GM12878 (cell line): ENCODE measurements at regions not wholly inside any gene's neighbourhood (a gene's known extent, or its start where the extent isn't known, plus 50 kb on each side); places are given as distances from the start of the nearest gene placed in this dataset.

Experiments
- ATAC-seq: fragments of 200-7000 bp; cut with Tn5 transposase; 3 replicates; pipeline ENCODE4 v1.9.1; 2020; ENCODE audit warnings: mild to moderate bottlenecking, moderate library complexity
- BruUV-seq: library from RNA; stranded (reverse); fragments of 400-500 nt; replicated peaks from 2 replicates; lab custom pipeline; 2021; lab: Mats Ljungman, UMichigan
- CTCF ChIA-PET: fragments of 300-600 bp; sonication (Branson Sonifier 250); formaldehyde crosslinking; extraction: SDS; loops from one replicate; lab custom pipeline; 2021; ENCODE audit warnings: inconsistent platforms; lab: Yijun Ruan, JAX
- POLR2A ChIA-PET: fragments of 350-600 bp; formaldehyde crosslinking; extraction: SDS; loops from one replicate; lab custom pipeline; 2021; ENCODE audit warnings: inconsistent platforms; lab: Charles Lee
- RAD21 ChIA-PET: fragments of 300-600 bp; sonication (Branson Sonifier 250); formaldehyde crosslinking; loops from one replicate; lab custom pipeline; 2023; ENCODE audit warnings: antibody characterized with exemption; ENCODE audit not compliant: unreplicated experiment; lab: Charles Lee
- SMC1A ChIA-PET: fragments of 300-600 bp; sonication (Branson Sonifier 250); formaldehyde crosslinking; loops from one replicate; lab custom pipeline; 2023; ENCODE audit not compliant: unreplicated experiment, uncharacterized antibody; lab: Charles Lee
- DNase-seq: peaks from one replicate; pipeline ENCODE4 v3.0.0-alpha.2; 2011; ENCODE audit warnings: low read depth, low spot score
- FAIRE-seq: peaks from 3 replicates; lab custom pipeline; 2011; peaks lifted over from hg19 to GRCh38; lab: Jason Lieb, UNC
- H2AFZ ChIP-seq: 2 replicates; pipeline ENCODE4 v1.6.0; 2011; ENCODE audit warnings: low read depth, low read length, control low read depth; ENCODE audit not compliant: control insufficient read depth
- H3K27ac ChIP-seq: 2 replicates; pipeline ENCODE4 v1.5.1; 2011; ENCODE audit warnings: control low read depth; ENCODE audit not compliant: control insufficient read depth, insufficient read depth
- H3K27me3 ChIP-seq, 2 experiments: replicated peaks in 1 of 2; 2 replicates each; pipeline versions ENCODE4 v1.6.0 to v1.6.1; 2011; ENCODE audit warnings: low read length in 1 of 2; ENCODE audit not compliant: control insufficient read depth in 2 of 2, insufficient read depth in 2 of 2
- H3K36me3 ChIP-seq, 2 experiments: 2 replicates each; pipeline ENCODE4 v1.5.1; 2011; ENCODE audit warnings: low read length in 1 of 2; ENCODE audit not compliant: control insufficient read depth in 2 of 2, insufficient read depth in 2 of 2
- H3K4me1 ChIP-seq: 2 replicates; pipeline ENCODE4 v1.6.1; 2011; ENCODE audit warnings: mild to moderate bottlenecking, low read length, moderate library complexity, mixed read lengths; ENCODE audit not compliant: control insufficient read depth, insufficient read depth
- H3K4me2 ChIP-seq: 2 replicates; pipeline ENCODE4 v1.6.0; 2011; ENCODE audit warnings: control low read depth; ENCODE audit not compliant: control insufficient read depth, insufficient read depth
- H3K4me3 ChIP-seq: fragments of 200-600 bp; sonication (generic); 2 replicates; pipeline ENCODE4 v1.5.1; 2016
- H3K79me2 ChIP-seq: 2 replicates; pipeline ENCODE4 v1.6.0; 2011; ENCODE audit warnings: low read length; ENCODE audit not compliant: control insufficient read depth, insufficient read depth
- H3K9ac ChIP-seq: 2 replicates; pipeline ENCODE4 v1.8.0; 2011; ENCODE audit warnings: low read length, control low read depth, mixed read lengths; ENCODE audit not compliant: control insufficient read depth, insufficient read depth
- H3K9me3 ChIP-seq: replicated peaks from 3 replicates; pipeline ENCODE4 v1.5.1; 2011; ENCODE audit warnings: mild to moderate bottlenecking, low read length; ENCODE audit not compliant: control insufficient read depth, insufficient read depth
- H4K20me1 ChIP-seq: 2 replicates; pipeline ENCODE4 v1.6.0; 2011; ENCODE audit not compliant: control insufficient read depth, insufficient read depth
- ASH2L ChIP-seq: fragments of 300-600, 200-600 bp; sonication (generic); IDR thresholded peaks from 2 replicates; pipeline ENCODE4 v1.6.1; 2017; ENCODE audit warnings: low read depth, mild to moderate bottlenecking, borderline replicate concordance
- BMI1 ChIP-seq: fragments of 450-650 bp; IDR thresholded peaks from 2 replicates; pipeline ENCODE4 v1.6.1; 2016; ENCODE audit warnings: mild to moderate bottlenecking, moderate library complexity, borderline replicate concordance
- BRCA1 ChIP-seq: IDR thresholded peaks from 2 replicates; pipeline ENCODE4 v1.6.1; 2011; ENCODE audit warnings: low read depth, low read length, improper control_type of control experiment
- HDAC2 ChIP-seq: fragments of 200-600 bp; sonication (generic); IDR thresholded peaks from 2 replicates; pipeline ENCODE4 v1.6.1; 2017
- MYC ChIP-seq: IDR thresholded peaks from 2 replicates; pipeline ENCODE4 v1.6.1; 2011; ENCODE audit warnings: mild to moderate bottlenecking, low read length, moderate library complexity, inconsistent platforms; ENCODE audit not compliant: insufficient read depth, insufficient replicate concordance, insufficient read length, severe bottlenecking
- NR2F1 ChIP-seq: fragments of 450-650 bp; conservative IDR thresholded peaks from 2 replicates; pipeline ENCODE4 v1.6.1; 2017; ENCODE audit warnings: mild to moderate bottlenecking
- PRDM15 ChIP-seq: fragments of 450-650 bp; formaldehyde crosslinking; IDR thresholded peaks from 2 replicates; pipeline ENCODE4 v1.4.0; 2020; ENCODE audit warnings: mild to moderate bottlenecking, moderate library complexity
- REST ChIP-seq: IDR thresholded peaks from 2 replicates; pipeline ENCODE4 v1.6.1; 2012; ENCODE audit warnings: mild to moderate bottlenecking, low read depth, low read length
- RFX5 ChIP-seq: IDR thresholded peaks from 2 replicates; pipeline ENCODE4 v1.6.1; 2011; ENCODE audit warnings: low read depth, low read length, improper control_type of control experiment
- SREBF2 ChIP-seq: IDR thresholded peaks from 2 replicates; pipeline ENCODE4 v1.6.1; 2012; ENCODE audit warnings: mild to moderate bottlenecking, low read length
- SUPT20H ChIP-seq: IDR thresholded peaks from 2 replicates; pipeline ENCODE4 v1.6.1; 2011; ENCODE audit warnings: low read depth, mild to moderate bottlenecking, low read length, moderate library complexity, borderline replicate concordance; ENCODE audit not compliant: control insufficient read depth
- ZBED1 ChIP-seq: IDR thresholded peaks from 2 replicates; pipeline ENCODE4 v1.6.1; 2016; ENCODE audit warnings: borderline replicate concordance
- in situ Hi-C: fragments of 300-500 bp; cut with MboI; formaldehyde crosslinking; loops from 9 replicates; pipeline ENCODE4 v1.14.3; 2018; ENCODE audit warnings: mixed read lengths
- intact Hi-C: fragments of 100-400 bp; cut with micrococcal nuclease; formaldehyde crosslinking; loops from one replicate; pipeline ENCODE4 v1.14.2; 2022; ENCODE audit not compliant: unreplicated experiment

- no peak for ATAC-seq
- intact Hi-C loops: no loop called here
- RAD21 ChIA-PET: no interaction called here
Measured at GRCh38 chr6:134549854-134550253, 231.9 kb upstream of the SGK1 start.

More at GRCh38 chr6:134549854-134550253, 231.9 kb upstream of the SGK1 start:
- FAIRE-seq (no peak), DNase-seq (no peak)
- Histone ChIP-seq H3K36me3 (no peaks in the 10 kb centered on the region), H3K27ac (no peak overlapping the region), H3K4me2 (no peak overlapping the region), H3K4me1 (no peaks in the 10 kb centered on the region), H2AFZ (no peak overlapping the region), H3K27me3 (no peaks in the 10 kb centered on the region; a peak in 1 of 4 replicates), H3K4me3 (no peak overlapping the region), H3K9me3 (no peaks in the 10 kb centered on the region), H4K20me1 (no peaks in the 10 kb centered on the region), H3K79me2 (no peaks in the 10 kb centered on the region), H3K9ac (no peak overlapping the region)
- POLR2A ChIA-PET: no interaction called here
- in situ Hi-C loops: no loop called here
- CTCF ChIA-PET: interaction anchor here (0.7 to 1.2 kb wide), 3 partner anchors 13 to 372 kb away, joined by 3 read pairs; no protein-coding TSS in a partner anchor
- SMC1A ChIA-PET: no interaction called here
- TF ChIP-seq ASH2L (no peak), ZBED1 (no peak), SREBF2 (no peak), PRDM15 (no peak), SUPT20H (no peak), NR2F1 (no peak), BMI1 (no peak), RFX5 (no peak), REST (no peak), HDAC2 (no peak), MYC (no peak), BRCA1 (no peak)
- no TSS peak for BruUV-seq
